Anterior cingulate cortex (tissue), 58 donors: ENCODE measurements at regions not wholly inside any gene's neighbourhood (a gene's known extent, or its start where the extent isn't known, plus 50 kb on each side); places are given as distances from the start of the nearest gene placed in this dataset.
"Not testable (repeated sequence)": the region's sequence is repeated elsewhere in the genome, so short reads cannot be mapped to it uniquely, and the experiment has no call there.

Experiments
- DNase-seq, 58 donors: peaks; one replicate each; lab custom pipeline; 2025; lab: John Stamatoyannopoulos, UW

DNA sequence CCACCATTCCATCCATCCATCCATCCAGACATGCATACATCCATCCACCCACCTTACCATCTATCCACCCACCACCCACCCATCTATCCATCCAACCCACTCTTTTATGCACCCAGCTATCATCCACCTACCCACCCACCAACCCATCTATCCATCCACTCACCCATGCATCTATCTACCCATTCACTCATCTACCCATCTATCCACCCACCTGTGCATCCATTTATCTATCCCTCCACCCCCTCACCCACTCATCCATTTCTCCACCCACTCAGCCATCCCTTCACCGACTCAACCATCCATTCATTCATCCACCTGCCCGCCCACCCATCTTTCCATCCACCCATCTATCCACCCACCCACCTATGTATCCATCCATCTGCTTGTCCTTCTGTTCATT lies 186.4 kb upstream of the OSBPL11 start:
- DNase-seq, result not testable (repeated sequence)

DNA sequence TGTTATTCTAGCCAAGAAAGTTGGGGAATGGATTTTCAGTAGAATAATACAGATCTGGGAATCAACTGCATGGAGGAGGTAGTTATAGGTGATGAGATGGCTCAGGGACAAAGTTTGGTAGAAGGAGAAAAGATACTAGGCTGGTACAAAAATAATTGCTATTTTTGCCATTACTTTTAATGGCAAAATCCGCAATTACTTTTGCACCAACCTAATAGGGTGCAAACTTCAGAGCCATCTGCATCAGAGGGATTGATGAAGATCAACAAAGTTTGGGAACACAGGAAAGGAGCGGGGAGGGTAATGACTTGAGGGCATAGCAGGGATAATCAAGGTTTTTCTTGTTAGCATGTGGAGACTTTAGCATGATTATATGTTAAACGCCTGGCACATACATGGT lies 178.7 kb upstream of the ROPN1B start:
- not testable (repeated sequence) for DNase-seq

DNA sequence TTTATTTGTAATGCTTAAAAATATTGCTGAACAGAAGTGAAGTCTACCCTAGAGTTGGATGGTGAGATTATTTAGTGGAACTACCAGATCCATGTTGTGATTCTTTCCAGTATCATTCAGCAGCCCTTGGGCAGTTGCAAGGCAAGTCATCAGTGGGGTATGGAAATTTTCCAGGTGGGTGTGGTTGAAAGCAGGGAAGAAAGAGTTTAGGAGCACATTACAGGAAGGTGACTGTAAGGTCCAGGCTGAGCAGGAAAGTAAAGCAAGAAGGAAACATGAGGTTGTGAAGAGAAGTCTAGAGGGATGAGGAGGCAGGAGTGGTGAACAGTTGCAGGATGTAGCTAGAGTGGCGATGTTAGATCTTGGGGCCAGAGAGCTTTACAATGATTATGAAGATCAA lies 178.0 kb upstream of the ROPN1B start:
- DNase-seq, result not testable (repeated sequence)

DNA sequence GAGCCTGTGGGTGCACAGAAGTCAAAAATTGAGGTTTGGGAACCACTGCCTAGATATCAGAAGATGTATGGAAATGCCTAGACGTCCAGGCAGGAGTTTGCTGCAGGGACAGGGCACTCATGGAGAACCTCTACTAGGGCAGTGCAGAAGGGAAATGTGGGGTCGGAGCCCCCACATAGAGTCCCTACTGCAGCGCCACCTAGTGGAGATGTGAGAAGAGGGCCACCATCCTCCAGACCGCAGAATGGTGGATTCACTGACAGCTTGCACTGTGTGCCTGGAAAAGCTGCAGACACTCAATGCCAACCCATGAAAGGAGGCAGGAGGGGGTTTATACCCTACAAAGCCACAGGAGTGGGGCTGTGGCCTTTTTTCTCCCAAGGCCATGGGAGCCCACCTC lies 159.0 kb upstream of the ROPN1B start:
- not testable (repeated sequence) for DNase-seq

GRCh38 chr3:125822175-125822574 lies 146.8 kb upstream of the ROPN1B start:
- not testable (repeated sequence) for DNase-seq

- DNase-seq, result not testable (repeated sequence)
Measured at GRCh38 chr3:125831005-125831750, 137.8 kb upstream of the ROPN1B start.

DNA sequence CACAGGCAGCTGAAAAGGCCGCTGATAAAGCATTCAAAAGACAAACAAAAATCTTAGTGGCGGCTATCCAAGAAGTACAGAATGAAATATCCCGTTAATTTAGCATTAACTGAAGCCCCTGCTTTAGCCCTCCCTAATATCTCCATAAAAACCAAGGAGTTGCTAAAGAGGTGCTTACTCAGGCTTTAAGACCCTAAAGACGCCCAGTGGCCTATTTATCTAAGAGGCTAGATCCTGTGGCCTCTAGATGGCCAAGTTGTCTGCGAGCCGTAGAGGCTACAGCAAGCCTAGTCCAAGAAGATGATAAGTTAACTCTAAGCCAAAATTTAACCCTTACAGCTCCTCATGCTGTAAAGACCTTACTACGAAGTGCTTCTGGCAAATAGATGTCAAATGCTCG lies 133.4 kb upstream of the ROPN1B start:
- DNase-seq, result not testable (repeated sequence)

GRCh38 chr3:125836011-125836551 lies 132.9 kb upstream of the ROPN1B start:
- DNase-seq, result peak in 1 of 58 donors; percentile 5

GRCh38 chr3:125836786-125837185 lies 132.2 kb upstream of the ROPN1B start:
- DNase-seq, result not testable (repeated sequence)

- not testable (repeated sequence) for DNase-seq
Measured at GRCh38 chr3:125838857-125839256, 130.1 kb upstream of the ROPN1B start.

GRCh38 chr3:125840465-125840864 lies 128.5 kb upstream of the ROPN1B start:
- not testable (repeated sequence) for DNase-seq

GRCh38 chr3:125847966-125848365 lies 121.0 kb upstream of the ROPN1B start:
- not testable (repeated sequence) for DNase-seq

DNA sequence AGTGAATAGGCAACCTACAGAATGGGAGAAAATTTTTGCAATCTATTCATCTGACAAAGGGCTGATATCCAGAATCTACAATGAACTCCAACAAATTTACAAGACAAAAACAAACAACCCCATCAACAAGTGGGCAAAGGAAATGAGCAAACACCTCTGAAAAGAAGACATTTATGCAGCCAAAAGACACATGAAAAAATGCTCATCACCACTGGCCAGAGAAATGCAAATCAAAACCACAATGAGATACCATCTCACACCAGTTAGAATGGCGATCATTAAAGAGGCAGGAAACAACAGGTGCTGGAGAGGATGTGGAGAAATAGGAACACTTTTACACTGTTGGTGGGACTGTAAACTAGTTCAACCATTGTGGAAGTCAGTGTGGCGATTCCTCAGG lies 114.0 kb upstream of the ROPN1B start:
- not testable (repeated sequence) for DNase-seq

DNA sequence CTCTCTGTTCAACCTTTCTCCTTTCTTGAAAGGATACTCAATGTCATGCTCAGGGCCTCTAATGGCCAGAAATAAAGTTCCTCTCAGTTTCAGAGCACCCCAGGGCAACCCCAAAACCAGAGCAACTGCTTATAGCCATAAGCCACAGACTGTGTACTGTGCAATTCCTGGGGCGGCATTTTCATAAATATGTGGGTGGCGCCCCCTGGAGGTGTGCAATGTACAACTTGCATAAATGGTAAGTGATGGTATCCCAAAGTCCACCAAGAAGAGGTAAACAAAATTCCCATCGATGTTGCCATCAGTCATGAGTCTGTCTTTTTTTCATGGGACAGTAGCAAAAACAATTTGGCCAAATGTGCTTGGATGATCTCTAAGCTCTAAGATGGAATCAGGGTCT lies 108.4 kb upstream of the ROPN1B start:
- not testable (repeated sequence) for DNase-seq

GRCh38 chr3:125862841-125863254 lies 106.1 kb upstream of the ROPN1B start:
- DNase-seq, result not testable (repeated sequence)

DNA sequence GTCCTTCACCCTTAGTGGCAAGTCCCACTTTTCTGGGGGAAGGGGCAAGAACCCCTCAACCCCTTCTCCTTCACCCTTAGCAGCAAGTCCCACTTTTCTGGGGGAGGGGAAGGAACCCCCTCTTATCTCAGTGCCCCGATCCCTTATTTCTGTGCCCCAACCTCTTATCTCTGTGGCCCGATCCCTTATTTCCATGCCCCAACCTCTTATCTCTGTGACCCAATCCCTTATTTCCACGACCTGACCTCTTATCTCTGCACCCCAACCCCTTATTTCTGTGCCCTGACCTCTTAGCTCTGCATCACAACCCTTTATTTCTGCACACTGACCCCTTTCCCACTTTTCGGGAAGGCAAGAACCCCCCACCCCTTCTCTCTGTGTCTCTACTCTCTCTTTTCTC lies 104.4 kb upstream of the ROPN1B start:
- not testable (repeated sequence) for DNase-seq

- DNase-seq, result peak in 55 of 58 donors; percentile 2 to 93 (median 45)
Measured at GRCh38 chr3:125886006-125886405, 83.0 kb upstream of the ROPN1B start.

DNA sequence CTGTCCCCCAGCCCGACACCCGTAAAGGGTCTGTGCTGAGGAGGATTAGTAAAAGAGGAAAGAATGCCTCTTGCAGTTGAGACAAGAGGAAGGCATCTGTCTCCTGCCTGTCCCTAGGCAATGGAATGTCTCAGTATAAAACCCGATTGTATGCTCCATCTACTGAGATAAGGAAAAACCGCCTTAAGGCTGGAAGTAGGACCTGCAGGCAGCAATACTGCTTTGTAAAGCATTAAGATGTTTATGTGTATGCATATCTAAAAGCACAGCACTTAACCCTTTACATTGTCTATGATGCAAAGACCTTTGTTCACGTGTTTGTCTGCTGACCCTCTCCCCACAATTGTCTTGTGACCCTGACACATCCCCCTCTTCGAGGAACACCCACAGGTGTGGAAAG lies 69.8 kb upstream of the ROPN1B start:
- DNase-seq, result not testable (repeated sequence)

DNA sequence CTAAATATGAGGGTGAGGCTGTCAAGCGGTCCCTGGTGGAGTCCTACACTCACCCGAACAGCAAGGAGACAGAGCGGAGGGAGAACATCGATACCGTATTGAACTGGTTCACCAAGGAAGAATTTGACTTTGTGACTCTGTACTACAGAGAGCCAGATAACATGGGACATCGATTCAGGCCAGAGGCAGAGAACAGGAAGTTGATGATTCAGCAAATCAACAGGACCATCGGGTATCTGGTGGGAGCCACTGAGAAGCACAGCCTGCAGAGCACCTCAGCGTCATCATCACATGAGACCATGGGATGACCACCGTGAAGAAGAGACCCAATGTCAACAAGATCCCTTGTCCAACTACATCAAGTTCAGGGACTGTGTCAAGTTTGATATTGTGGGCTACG lies 67.5 kb upstream of the ROPN1B start:
- DNase-seq, result not testable (repeated sequence)

DNA sequence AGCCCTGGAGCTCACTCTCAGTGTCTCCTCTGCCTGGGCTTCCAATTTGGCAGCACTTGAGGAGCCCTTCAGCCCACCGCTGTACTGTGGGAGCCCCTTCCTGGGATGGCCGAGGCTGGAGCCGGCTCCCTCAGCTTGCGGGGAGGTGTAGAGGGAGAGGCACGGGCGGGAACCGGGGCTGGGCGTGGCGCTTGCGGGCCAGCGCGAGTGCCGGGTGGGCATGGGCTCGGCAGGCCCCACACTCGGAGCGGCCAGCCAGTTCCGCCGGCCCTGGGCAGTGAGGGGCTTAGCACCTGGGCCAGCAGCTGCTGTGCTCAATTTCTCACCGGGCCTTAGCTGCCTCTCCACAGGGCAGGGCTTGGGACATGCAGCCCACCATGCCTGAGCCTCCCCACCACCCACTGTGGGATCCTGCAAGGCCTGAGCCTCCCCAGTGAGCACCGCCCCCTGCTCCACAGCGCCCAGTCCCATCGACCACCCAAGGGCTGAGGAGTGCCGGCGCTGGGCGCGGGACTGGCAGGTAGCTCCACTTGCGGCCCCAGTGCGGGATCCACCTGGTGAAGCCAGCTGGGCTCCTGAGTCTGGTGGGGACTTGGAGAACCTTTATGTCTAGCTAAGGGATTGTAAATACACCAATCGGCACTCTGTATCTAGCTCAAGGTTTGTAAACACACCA lies 65.1 kb upstream of the ROPN1B start:
- not testable (repeated sequence) for DNase-seq

DNA sequence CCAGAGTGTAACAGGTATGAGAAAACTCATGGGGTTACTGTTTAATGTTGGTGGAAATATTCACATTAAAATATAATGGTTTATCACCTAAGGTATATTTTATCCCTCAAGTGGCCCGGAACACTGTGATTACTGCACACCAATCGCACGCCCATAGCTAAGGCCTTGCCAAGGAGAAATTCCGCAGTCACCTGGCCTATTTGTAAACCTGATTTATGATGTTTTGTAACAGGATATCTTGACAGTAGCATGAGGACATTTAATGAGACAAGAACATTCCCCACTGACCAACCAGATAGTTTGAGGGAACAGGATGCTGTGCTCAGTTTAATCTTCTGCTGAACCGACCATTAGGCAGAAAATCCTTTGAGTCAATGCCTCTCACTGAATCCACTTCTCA lies 61.7 kb upstream of the ROPN1B start:
- not testable (repeated sequence) for DNase-seq

DNA sequence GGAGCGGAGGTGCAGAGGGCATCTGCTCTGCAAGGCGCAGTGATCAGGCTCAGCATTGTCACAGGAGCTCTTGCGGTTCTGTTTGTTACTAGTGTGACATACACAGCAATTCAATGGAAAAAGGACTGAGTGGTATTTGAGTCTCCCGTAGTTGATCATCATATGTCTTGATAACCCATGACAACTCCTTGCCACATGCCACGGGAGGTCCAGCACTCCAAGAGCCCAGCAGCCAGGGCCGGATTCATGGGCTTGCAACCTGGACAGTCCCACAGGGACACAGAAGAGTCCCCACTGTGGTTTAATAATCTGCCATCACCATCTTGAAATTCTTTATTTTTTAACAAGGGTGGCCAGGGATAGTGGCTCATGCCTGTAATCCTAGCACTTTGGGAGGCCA lies 58.1 kb upstream of the ROPN1B start:
- not testable (repeated sequence) for DNase-seq
